ENCODE measurements at regions not wholly inside any gene's neighbourhood (a gene's known extent, or its start where the extent isn't known, plus 50 kb on each side); places are given as distances from the start of the nearest gene placed in this dataset.
"Not testable (repeated sequence)": the region's sequence is repeated elsewhere in the genome, so short reads cannot be mapped to it uniquely, and the experiment has no call there.

GRCh38 chr2:126952216-126952615 is 53.5 kb downstream of the TEX51 start:
- no peak for DNase-seq

DNA sequence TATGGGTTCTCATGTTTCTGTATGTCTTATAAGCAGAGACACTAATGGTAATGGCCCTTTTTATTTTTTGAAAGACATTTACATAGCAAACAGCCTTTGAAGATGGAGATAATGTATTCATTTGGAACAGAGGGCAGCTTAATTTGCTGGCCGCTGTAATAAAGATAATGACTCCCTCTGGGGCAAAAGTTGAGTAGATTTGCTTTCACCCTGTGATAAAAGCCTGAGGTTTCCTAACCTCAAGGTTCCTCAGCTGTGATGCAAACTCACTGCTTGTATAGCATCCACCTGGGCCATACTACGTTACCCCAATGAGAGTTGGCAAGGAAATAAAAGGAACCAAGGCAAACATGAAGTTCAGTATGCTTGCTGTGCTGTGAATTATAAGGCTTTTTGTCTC is 54.8 kb downstream of the TEX51 start:
- DNase-seq = no peak

- no peak for DNase-seq
Measured at GRCh38 chr2:126954831-126955230, 56.1 kb downstream of the TEX51 start.

- not testable (repeated sequence) for DNase-seq
Measured at GRCh38 chr2:126956773-126957172, 58.1 kb downstream of the TEX51 start.

DNA sequence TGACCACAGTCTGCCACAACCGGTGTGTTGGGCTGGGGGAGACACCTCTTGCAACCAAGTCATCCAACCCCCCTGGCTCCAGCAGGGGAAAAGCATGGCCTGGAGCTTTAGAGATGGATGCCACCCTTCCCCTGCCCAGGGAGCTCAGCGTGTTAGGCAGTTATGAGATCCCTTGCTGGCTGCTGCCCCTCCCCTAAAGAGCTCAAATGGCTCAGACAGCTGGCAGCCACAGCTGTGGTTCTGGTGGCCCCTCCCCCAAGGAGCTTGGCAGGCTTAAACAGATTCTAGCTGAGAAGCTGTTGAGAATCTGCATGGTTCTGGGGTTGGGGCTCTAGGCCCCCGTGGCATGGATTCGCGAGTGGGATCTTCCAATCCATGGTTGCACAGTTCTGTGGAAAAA is 64.7 kb downstream of the TEX51 start:
- DNase-seq = no peak

DNA sequence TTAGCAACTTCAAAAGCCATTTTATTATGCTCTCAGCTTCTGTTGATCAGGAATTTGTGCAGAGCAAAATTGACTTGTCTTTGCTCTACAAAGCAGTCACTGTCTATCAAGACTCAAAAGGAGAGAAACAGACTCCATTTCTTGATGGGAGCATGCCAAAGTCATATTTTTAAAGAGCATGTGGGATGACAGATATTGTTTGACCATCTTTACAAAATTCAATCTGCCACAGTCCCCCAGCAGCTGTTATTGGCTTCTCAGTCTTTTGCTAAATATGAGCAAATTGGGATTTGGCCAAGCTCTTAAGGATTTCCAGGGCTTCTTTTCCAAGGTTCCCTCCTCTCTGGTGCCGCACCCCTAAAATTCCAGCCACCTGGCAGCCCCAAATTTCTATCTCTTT is 67.9 kb downstream of the TEX51 start:
- no peak for DNase-seq

GRCh38 chr2:126970583-126970982 is 71.9 kb downstream of the TEX51 start:
- DNase-seq = no peak

DNA sequence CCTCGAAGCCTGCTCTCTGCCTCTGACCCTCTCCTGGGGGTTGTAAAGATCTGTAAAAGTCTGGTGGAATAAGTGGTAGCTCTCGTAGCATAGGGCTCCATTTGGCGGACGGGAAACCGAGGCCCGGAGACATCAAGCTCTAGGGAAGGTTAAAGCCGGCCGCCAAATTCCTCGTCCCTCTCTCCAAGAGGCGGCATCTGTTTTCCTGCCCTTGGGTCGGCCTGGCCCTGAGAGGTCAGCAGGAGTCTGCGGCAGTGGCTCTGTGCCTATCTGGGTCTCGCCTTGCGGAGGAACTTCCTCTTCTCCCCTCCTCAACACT is 72.4 kb downstream of the TEX51 start:
- no peak for DNase-seq

- DNase-seq = peak; percentile 47
Measured at GRCh38 chr2:126971481-126972278, 73.0 kb downstream of the TEX51 start.

DNA sequence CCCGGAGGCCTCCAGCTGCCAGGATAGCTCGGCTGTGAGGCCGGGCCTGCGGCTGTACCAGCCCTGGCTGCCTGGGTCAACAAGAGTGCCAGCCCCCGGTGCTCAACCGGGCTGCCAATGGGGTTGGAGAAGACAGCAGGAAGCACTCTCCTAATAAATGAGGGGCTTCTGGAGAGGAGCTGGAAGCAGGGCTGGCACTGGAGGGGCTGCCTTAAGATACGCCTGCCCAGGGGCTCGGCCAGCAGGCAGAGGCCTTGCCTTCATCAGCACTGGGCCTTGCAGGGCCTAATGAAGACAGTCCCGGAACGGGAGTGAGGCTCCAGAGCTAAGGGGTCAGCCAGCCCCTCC is 73.6 kb downstream of the TEX51 start:
- no peak for DNase-seq

DNA sequence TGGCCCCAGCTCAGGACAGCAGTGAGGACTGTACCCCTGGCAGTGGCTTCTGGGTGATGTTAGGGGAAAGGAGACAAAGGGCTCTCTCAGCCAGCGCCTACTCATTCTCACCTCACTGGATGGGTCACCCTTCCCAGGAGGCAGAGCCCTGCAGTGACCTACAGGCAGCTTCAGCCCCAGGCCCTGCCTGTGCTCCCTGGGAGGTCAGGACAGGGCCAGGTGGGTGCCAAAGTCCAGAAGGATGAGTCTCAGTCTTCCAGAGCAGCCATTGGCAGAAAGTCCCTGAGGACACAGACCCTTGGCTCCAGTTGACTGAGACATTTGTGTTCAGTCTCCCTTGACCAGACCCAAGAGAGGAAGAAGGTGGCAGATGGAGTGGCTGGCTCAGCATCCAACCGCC is 75.1 kb downstream of the TEX51 start:
- DNase-seq = no peak

DNA sequence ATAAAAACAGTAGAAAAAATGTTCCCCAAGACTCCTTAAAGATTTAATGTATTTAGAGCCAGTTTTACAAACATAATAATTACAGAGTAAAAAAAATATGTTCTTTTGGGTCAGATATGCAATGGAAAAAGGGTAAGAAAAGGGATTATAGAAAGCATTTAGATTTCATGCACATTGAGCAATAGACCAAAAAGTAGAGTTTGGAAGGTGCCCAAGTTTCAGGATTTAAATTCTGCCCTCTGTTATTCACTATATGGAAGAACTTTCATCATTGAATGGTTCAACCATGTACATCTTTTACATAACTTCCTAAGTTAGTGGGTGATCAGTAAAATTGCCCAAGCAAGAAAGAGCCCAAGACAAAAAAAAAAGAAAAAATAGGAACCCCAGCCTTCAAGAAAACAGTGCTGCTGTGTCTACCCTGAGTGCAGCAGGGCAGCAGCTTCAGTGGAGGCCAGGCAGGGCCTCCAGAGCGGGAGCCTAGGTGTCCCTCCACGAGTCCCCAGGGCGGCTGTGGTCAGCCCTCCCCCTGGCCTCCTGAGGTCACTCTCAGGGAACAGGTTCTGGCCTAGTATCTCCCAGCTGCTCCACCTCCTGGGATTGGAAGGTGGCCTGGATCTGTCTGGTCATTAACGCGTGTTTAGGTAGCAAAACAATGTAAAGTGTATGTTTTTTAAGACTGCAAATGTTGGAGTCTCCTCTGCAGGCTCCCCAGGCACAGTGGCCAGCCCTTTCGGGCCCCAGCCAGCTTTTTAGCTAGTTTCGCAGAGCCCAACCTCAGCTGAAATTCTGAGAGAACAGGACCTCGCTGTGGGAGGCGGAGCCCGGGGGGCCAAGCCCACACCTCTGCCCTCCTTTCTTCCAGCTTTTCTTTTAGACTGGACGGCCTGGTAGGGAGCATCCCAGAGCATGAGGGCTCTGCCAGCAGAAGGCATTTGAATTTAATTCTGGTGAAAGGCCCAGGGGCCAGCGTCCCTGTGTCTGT is 77.3 kb downstream of the TEX51 start:
- DNase-seq = no peak

- DNase-seq = no peak
Measured at GRCh38 chr2:126976721-126977328, 78.1 kb downstream of the TEX51 start.

- no peak for DNase-seq
Measured at GRCh38 chr2:126978333-126978732, 79.6 kb downstream of the TEX51 start.

GRCh38 chr2:126979039-126980003 is 80.6 kb downstream of the TEX51 start:
- DNase-seq = no peak

DNA sequence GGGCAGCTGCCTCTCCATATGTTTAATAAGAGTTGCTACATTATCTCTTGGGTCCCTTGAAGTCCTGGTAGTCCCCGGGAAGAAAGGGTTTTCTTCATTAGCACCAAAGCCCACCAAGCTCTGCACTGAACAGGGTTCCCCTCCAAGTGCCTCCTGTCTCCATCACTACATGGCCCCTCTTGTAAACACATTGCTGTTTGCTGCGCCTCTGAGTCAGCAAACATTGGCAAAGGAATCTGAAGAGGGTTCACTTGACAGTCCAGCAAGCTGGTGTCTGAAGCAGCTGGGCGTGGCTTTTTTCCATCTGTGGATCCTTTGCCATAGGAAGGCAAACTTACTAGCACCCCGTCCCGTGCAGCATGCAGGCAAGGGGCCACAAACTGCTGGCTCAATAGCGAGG is 82.8 kb downstream of the TEX51 start:
- DNase-seq = no peak

GRCh38 chr2:126982935-126983334 is 84.2 kb downstream of the TEX51 start:
- no peak for DNase-seq

DNA sequence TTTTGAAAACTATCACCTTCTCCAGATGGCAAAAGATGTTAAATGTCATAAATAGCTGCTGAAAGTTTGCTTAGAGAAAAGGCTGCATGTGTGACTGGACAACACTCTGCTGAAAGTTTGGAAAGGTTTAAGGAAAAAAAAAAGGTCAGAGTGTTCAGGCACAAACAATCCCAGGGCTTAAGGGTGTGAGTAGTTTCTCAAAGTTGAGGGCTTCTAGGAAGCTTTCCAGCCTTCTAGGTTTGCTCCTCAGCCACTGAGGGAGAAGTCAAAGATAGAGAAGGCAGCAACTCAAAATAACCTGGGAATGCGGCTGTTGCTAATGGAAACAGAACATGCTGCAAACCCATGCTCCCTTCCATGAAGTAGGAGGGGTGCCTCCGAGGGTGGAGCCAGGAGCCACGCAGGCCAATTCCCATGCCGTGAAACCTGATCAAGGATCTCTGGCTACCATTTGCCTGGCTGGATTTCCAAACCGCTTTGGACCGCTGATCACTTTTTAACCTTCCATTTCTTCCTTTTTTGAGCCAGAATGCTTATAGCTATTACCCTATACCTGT is 88.0 kb downstream of the TEX51 start:
- DNase-seq = no peak

DNA sequence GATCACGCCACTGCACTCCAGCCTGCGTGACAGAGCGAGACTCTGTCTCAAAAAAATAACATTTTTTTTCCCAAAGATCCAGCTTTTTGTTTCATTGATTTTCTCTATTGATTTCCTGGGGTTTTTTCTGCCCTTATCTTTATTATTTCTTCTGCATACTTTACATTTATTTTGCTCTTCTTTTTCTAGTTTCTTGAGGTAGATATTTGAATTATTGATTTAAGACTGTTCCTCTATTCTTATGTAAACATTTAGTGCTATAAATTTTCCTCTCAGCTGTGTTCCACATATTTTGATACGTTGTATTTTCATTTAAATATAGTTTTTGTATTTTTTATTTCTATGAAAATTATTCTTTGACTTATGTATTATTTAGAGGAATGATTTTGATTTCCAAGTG is 89.8 kb downstream of the TEX51 start:
- no peak for DNase-seq

- not testable (repeated sequence) for DNase-seq
Measured at GRCh38 chr2:126989064-126989463, 90.4 kb downstream of the TEX51 start.

DNA sequence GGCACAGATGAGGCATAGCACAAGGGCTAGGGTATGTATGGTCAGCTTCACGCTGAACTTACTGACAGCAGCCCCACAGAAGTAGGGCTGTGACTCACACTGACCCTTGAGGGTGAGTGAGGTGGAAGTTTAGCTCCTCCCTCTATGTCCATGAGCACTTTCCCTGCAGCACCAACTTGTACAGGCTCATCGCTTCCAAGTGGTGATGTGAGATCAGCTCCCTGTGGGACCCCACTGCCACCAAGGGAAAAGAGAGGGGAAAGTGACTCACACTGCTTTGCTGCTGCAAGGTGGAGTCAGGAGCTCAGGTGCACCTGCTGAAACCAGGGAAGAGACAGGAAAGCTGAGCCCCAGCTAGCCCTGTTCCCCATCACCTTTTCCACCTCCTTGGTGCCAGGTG is 91.5 kb downstream of the TEX51 start:
- DNase-seq = no peak
